Keratinocyte (primary cell): ENCODE measurements at regions not wholly inside any gene's neighbourhood (a gene's known extent, or its start where the extent isn't known, plus 50 kb on each side); places are given as distances from the start of the nearest gene placed in this dataset.

ENCODE experiments used
- DNase-seq: peaks from one replicate; pipeline ENCODE4 v3.0.0-alpha.2; 2011; ENCODE audit warnings: low read depth, missing footprints, low spot score
- FAIRE-seq: peaks from 2 replicates; lab custom pipeline; 2011; peaks lifted over from hg19 to GRCh38; lab: Jason Lieb, UNC
- H2AFZ ChIP-seq: 2 replicates; pipeline ENCODE4 v1.6.0; 2012; ENCODE audit warnings: low read length, control low read depth, inconsistent platforms; ENCODE audit not compliant: control insufficient read depth
- H3K27ac ChIP-seq: 2 replicates; pipeline ENCODE4 v1.5.1; 2011; ENCODE audit warnings: low read length; ENCODE audit not compliant: control insufficient read depth, insufficient read depth
- H3K27me3 ChIP-seq: 3 replicates; pipeline ENCODE4 v1.6.0; 2011; ENCODE audit warnings: low read length; ENCODE audit not compliant: control insufficient read depth, insufficient read depth; ENCODE audit errors: extremely low read depth
- H3K36me3 ChIP-seq, 2 experiments: 2 replicates in 1 of 2; 3 replicates in 1 of 2; pipeline ENCODE4 v1.5.1; 2011; ENCODE audit warnings: low read length in 2 of 2, mild to moderate bottlenecking in 1 of 2; ENCODE audit not compliant: control insufficient read depth in 2 of 2, insufficient read depth in 2 of 2; ENCODE audit errors: extremely low read depth in 1 of 2
- H3K4me1 ChIP-seq: 3 replicates; pipeline ENCODE4 v1.5.1; 2011; ENCODE audit warnings: low read length; ENCODE audit not compliant: control insufficient read depth, insufficient read depth; ENCODE audit errors: extremely low read depth
- H3K4me2 ChIP-seq: 3 replicates; pipeline ENCODE4 v1.6.0; 2011; ENCODE audit warnings: low read depth, low read length; ENCODE audit not compliant: control insufficient read depth, insufficient read depth; ENCODE audit errors: extremely low read depth
- H3K4me3 ChIP-seq, 3 experiments: fragments of 200-600 bp in 1 of 3; sonication (generic) in 1 of 3; 2 replicates in 2 of 3; 3 replicates in 1 of 3; pipeline ENCODE4 v1.5.1; 2011 to 2016; ENCODE audit warnings: low read length in 3 of 3, mild to moderate bottlenecking in 3 of 3, control low read depth in 2 of 3, inconsistent platforms in 1 of 3, low read depth in 1 of 3, mixed read lengths in 1 of 3, mixed run types in 1 of 3, moderate library complexity in 1 of 3; ENCODE audit not compliant: control insufficient read depth in 2 of 3, insufficient read depth in 2 of 3; ENCODE audit errors: extremely low read depth in 1 of 3
- H3K79me2 ChIP-seq: 2 replicates; pipeline ENCODE4 v1.6.0; 2012; ENCODE audit warnings: low read length; ENCODE audit not compliant: control insufficient read depth, insufficient read depth
- H3K9ac ChIP-seq: 3 replicates; pipeline ENCODE4 v1.6.0; 2011; ENCODE audit warnings: low read length; ENCODE audit not compliant: control insufficient read depth, insufficient read depth; ENCODE audit errors: extremely low read depth
- H3K9me1 ChIP-seq: 3 replicates; pipeline ENCODE4 v1.6.0; 2011; ENCODE audit warnings: low read length; ENCODE audit not compliant: control insufficient read depth, insufficient read depth; ENCODE audit errors: extremely low read depth
- H3K9me3 ChIP-seq: 2 replicates; pipeline ENCODE4 v1.5.1; 2012; ENCODE audit warnings: low read depth, low read length; ENCODE audit not compliant: control insufficient read depth
- H4K20me1 ChIP-seq: 3 replicates; pipeline ENCODE4 v1.6.0; 2011; ENCODE audit warnings: low read length; ENCODE audit not compliant: control insufficient read depth, insufficient read depth; ENCODE audit errors: extremely low read depth
- EZH2 ChIP-seq: IDR thresholded peaks from one replicate; pipeline ENCODE4 v1.6.1; 2012; ENCODE audit warnings: inconsistent platforms, mild to moderate bottlenecking, low read length, moderate library complexity
- dilution Hi-C: fragments of 300-500 bp; cut with MboI; formaldehyde crosslinking; loops from one replicate; pipeline ENCODE4 v1.7.0; 2020; ENCODE audit warnings: low sequenced_read_pairs; ENCODE audit not compliant: extremely low pct_ligation_motif_present
- TF ChIP-seq, protein P1 (sequence below), 3 experiments: IDR thresholded peaks in 1 of 3; conservative IDR thresholded peaks in 1 of 3; optimal IDR thresholded peaks in 1 of 3; 2 replicates in 2 of 3; 3 replicates in 1 of 3; pipeline versions ENCODE3 to v1.5.1; 2011; ENCODE audit warnings: low read length in 3 of 3, mild to moderate bottlenecking in 3 of 3, moderate library complexity in 2 of 3, control low read depth in 1 of 3, inconsistent platforms in 1 of 3; ENCODE audit not compliant: insufficient read depth in 2 of 3; ENCODE audit errors: extremely low read depth in 1 of 3

DNA sequence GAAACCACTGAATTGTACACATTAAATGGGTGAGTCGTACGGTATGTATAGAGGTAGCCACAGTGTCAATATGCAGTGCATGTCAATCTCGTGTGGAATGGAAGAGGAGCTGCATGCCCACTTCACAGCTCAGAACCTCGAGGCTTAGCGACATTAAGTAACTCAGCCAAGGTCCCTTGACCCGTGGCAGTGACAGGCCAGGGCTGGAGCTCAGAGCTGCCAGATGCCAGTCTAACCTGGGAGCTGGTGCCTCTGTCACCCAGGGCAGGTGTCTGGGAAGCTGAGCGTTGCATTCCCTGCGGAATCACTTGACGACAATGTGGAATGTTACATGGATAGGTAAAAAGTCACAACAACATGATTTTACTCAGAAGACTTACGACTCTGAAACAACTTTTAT is 298.1 kb downstream of the FOXL1 start:
- TF ChIP-seq, protein P1, sequence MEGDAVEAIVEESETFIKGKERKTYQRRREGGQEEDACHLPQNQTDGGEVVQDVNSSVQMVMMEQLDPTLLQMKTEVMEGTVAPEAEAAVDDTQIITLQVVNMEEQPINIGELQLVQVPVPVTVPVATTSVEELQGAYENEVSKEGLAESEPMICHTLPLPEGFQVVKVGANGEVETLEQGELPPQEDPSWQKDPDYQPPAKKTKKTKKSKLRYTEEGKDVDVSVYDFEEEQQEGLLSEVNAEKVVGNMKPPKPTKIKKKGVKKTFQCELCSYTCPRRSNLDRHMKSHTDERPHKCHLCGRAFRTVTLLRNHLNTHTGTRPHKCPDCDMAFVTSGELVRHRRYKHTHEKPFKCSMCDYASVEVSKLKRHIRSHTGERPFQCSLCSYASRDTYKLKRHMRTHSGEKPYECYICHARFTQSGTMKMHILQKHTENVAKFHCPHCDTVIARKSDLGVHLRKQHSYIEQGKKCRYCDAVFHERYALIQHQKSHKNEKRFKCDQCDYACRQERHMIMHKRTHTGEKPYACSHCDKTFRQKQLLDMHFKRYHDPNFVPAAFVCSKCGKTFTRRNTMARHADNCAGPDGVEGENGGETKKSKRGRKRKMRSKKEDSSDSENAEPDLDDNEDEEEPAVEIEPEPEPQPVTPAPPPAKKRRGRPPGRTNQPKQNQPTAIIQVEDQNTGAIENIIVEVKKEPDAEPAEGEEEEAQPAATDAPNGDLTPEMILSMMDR (optimal IDR thresholded peaks at IDR 0.05 in 1 of 3, IDR thresholded peaks at IDR 0.05 in 1 of 3, conservative IDR thresholded peaks at IDR 0.05 in 1 of 3; ENCODE audit: extremely low read depth in 1 of 3, insufficient read depth in 2 of 3, low read length in 3 of 3) = no peak
- TF ChIP-seq EZH2 = no peak
- no peaks in the 10 kb centered on the region for H4K20me1 ChIP-seq
- H3K9me1 ChIP-seq = no peaks in the 10 kb centered on the region
- no peak overlapping the region for H3K27ac ChIP-seq
- no peak overlapping the region for H2AFZ ChIP-seq
- H3K36me3 ChIP-seq = no peaks in the 10 kb centered on the region
- no peaks in the 10 kb centered on the region for H3K4me1 ChIP-seq
- H3K79me2 ChIP-seq = no peaks in the 10 kb centered on the region
- dilution Hi-C loops = no loop called here
- H3K4me2 ChIP-seq = no peak overlapping the region
- no peaks in the 10 kb centered on the region for H3K9me3 ChIP-seq
- no peak overlapping the region for H3K4me3 ChIP-seq
- H3K27me3 ChIP-seq = peaks cover 21% of the 10 kb centered on the region
- FAIRE-seq (no peak), DNase-seq (no peak)
- no peak overlapping the region for H3K9ac ChIP-seq

DNA sequence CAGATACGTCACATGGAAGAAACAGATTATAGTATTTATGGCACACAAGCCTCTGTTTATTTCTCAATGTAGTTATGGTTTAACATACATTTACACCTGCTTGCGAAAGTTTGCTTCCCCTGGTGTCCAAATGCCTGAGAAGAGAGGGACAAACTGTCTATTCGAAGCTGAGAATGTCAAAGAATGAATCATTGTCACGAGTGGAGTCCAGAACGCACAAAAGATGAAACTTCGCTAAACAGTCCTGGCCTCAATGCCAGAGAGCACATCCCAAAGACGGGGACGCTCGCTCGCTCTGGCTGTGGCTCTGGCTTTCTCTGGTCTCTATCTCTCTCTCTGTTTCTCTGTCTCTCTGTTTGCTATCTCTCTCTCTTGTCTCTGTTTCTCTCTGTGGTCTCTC is 298.8 kb downstream of the FOXL1 start:
- no peak for TF ChIP-seq EZH2
- TF ChIP-seq, protein P1 (optimal IDR thresholded peaks at IDR 0.05 in 1 of 3, IDR thresholded peaks at IDR 0.05 in 1 of 3, conservative IDR thresholded peaks at IDR 0.05 in 1 of 3; ENCODE audit: extremely low read depth in 1 of 3, insufficient read depth in 2 of 3, low read length in 3 of 3) = no peak
- dilution Hi-C loops = no loop called here
- H3K4me1 ChIP-seq = no peaks in the 10 kb centered on the region
- no peak overlapping the region for H3K27ac ChIP-seq
- no peaks in the 10 kb centered on the region for H3K79me2 ChIP-seq
- no peaks in the 10 kb centered on the region for H4K20me1 ChIP-seq
- no peak for DNase-seq
- peaks cover 23% of the 10 kb centered on the region for H3K27me3 ChIP-seq
- H3K9me3 ChIP-seq = no peaks in the 10 kb centered on the region
- FAIRE-seq = no peak
- H3K4me3 ChIP-seq = no peak overlapping the region
- H3K9ac ChIP-seq = no peak overlapping the region
- H3K36me3 ChIP-seq = no peaks in the 10 kb centered on the region
- no peak overlapping the region for H2AFZ ChIP-seq
- no peak overlapping the region for H3K4me2 ChIP-seq
- no peaks in the 10 kb centered on the region for H3K9me1 ChIP-seq
